ENCODE measurements at regions not wholly inside any gene's neighbourhood (a gene's known extent, or its start where the extent isn't known, plus 50 kb on each side); places are given as distances from the start of the nearest gene placed in this dataset.
A peak's percentile ranks its signal among the peaks of the same experiment; 100 is the strongest.

DNA sequence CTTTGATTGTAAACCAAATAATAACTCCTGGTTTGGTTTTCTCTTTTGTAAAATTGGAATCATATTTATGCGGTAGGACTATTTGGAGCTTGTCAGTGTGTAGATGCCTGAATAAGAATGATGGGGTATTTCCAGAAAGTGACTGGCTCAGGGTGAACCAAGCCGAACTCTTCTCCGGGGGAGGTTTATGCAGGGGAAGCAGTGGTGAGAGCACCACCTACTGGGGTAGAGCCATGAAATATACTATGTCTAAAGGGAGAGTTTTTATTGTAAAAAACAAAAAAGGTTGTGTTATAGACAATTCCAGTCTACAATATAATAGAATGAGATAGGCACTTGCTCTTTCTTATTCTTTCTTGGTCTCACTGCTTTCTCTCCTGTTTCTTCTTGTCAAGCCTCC lies 222.9 kb upstream of the SLC16A7 start:
- TF ChIP-seq EZH2 (optimal IDR thresholded peaks at IDR 0.05; ENCODE audit: low read depth, low read length) (no peak), EZH2phosphoT487 (IDR thresholded peaks at IDR 0.05; ENCODE audit: low read length) (no peak)
- TF ChIP-seq, protein P1, sequence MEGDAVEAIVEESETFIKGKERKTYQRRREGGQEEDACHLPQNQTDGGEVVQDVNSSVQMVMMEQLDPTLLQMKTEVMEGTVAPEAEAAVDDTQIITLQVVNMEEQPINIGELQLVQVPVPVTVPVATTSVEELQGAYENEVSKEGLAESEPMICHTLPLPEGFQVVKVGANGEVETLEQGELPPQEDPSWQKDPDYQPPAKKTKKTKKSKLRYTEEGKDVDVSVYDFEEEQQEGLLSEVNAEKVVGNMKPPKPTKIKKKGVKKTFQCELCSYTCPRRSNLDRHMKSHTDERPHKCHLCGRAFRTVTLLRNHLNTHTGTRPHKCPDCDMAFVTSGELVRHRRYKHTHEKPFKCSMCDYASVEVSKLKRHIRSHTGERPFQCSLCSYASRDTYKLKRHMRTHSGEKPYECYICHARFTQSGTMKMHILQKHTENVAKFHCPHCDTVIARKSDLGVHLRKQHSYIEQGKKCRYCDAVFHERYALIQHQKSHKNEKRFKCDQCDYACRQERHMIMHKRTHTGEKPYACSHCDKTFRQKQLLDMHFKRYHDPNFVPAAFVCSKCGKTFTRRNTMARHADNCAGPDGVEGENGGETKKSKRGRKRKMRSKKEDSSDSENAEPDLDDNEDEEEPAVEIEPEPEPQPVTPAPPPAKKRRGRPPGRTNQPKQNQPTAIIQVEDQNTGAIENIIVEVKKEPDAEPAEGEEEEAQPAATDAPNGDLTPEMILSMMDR (IDR thresholded peaks at IDR 0.05; ENCODE audit: low read length): peak; percentile 17; the same call in 1 of the 2 replicates
- Histone ChIP-seq H3K9ac (ENCODE audit: low read length) (no peak overlapping the region), H3K79me2 (ENCODE audit: low read length) (no peaks in the 10 kb centered on the region), H2AFZ (ENCODE audit: low read length) (no peak overlapping the region), H3F3A (ENCODE audit: insufficient read depth, low read length) (no peaks in the 10 kb centered on the region), H3K9me3 (replicated peaks; ENCODE audit: insufficient read depth, low read length) (no peaks in the 10 kb centered on the region), H3K4me1 (ENCODE audit: low read length) (no peaks in the 10 kb centered on the region), H3K9me2 (replicated peaks; ENCODE audit: insufficient read depth, low read length) (no peaks in the 10 kb centered on the region), H4K20me1 (ENCODE audit: insufficient read depth, low read length) (no peaks in the 10 kb centered on the region), H3K27ac (ENCODE audit: low read length) (no peak overlapping the region), H3K36me3 (replicated peaks; ENCODE audit: insufficient read depth, low read length) (no peaks in the 10 kb centered on the region), H3K4me2 (ENCODE audit: low read depth, low read length) (no peak overlapping the region), H3K27me3 (replicated peaks; ENCODE audit: insufficient read depth, low read length) (no peaks in the 10 kb centered on the region), H3K4me3 (ENCODE audit: low read length) (no peak overlapping the region)
- DNase-seq: no peak

DNA sequence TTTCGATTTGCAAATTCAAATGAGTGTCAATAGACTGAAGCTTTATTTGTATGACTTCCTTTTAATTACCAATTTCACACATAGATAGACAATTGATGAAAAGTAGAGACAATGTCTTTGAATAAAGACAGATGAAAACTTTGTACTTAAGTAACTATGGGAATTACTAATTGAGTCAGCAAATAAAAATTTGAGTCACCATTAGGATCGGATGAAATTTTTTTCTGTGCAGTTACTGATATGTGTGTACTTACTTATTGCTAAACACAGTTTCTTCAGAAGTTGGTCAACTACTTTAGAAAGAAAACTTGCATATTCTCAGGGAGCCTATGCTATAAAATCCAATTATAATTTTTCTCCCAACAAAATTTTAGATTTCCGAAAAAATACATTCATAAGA lies 224.9 kb upstream of the SLC16A7 start:
- H4K20me1 ChIP-seq (ENCODE audit: insufficient read depth, low read length): no peaks in the 10 kb centered on the region

DNA sequence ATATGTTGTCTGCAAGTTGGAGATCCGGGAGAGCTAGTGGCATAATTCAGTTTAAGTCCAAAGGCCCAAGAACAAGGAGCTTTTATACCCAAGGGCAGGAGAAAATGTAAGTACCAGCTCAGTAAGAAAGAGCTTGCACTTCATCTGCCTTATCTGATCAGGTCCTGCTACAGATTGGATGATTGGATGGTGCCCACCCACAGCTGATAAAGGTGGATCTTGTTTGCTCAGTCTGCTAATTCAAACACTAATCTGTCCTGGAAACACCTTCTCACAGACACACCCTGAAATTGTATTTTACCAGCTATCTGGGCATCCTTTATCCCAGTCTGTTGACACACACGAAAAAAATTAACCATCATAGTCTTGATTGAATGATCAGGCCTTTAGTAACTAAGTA lies 230.7 kb upstream of the SLC16A7 start:
- H3K27me3 ChIP-seq (replicated peaks; ENCODE audit: insufficient read depth, low read length): no peaks in the 10 kb centered on the region
- no peak overlapping the region for H3K9ac ChIP-seq (ENCODE audit: low read length)
- no peaks in the 10 kb centered on the region for H3K36me3 ChIP-seq (replicated peaks; ENCODE audit: insufficient read depth, low read length)
- H2AFZ ChIP-seq (ENCODE audit: low read length): no peak overlapping the region
- no peaks in the 10 kb centered on the region for H3K79me2 ChIP-seq (ENCODE audit: low read length)
- H3K4me1 ChIP-seq (ENCODE audit: low read length): no peaks in the 10 kb centered on the region
- no peaks in the 10 kb centered on the region for H4K20me1 ChIP-seq (ENCODE audit: insufficient read depth, low read length)
- DNase-seq: no peak
- no peak overlapping the region for H3K27ac ChIP-seq (ENCODE audit: low read length)
- no peaks in the 10 kb centered on the region for H3F3A ChIP-seq (ENCODE audit: insufficient read depth, low read length)
- H3K4me2 ChIP-seq (ENCODE audit: low read depth, low read length): no peak overlapping the region
- H3K9me3 ChIP-seq (replicated peaks; ENCODE audit: insufficient read depth, low read length): no peaks in the 10 kb centered on the region
- no peak overlapping the region for H3K4me3 ChIP-seq (ENCODE audit: low read length)
- TF ChIP-seq, protein P1 (IDR thresholded peaks at IDR 0.05; ENCODE audit: low read length): no peak
- TF ChIP-seq EZH2 (optimal IDR thresholded peaks at IDR 0.05; ENCODE audit: low read depth, low read length) (no peak), EZH2phosphoT487 (IDR thresholded peaks at IDR 0.05; ENCODE audit: low read length) (no peak)
- H3K9me2 ChIP-seq (replicated peaks; ENCODE audit: insufficient read depth, low read length): no peaks in the 10 kb centered on the region

More for the DNA sequence above, 224.9 kb upstream of the SLC16A7 start:
- H3K4me3 ChIP-seq (ENCODE audit: low read length): no peak overlapping the region
- no peaks in the 10 kb centered on the region for H3F3A ChIP-seq (ENCODE audit: insufficient read depth, low read length)
- H3K79me2 ChIP-seq (ENCODE audit: low read length): no peaks in the 10 kb centered on the region
- DNase-seq: no peak
- H2AFZ ChIP-seq (ENCODE audit: low read length): no peak overlapping the region
- no peak overlapping the region for H3K4me2 ChIP-seq (ENCODE audit: low read depth, low read length)
- H3K4me1 ChIP-seq (ENCODE audit: low read length): no peaks in the 10 kb centered on the region
- H3K36me3 ChIP-seq (replicated peaks; ENCODE audit: insufficient read depth, low read length): no peaks in the 10 kb centered on the region
- TF ChIP-seq EZH2 (optimal IDR thresholded peaks at IDR 0.05; ENCODE audit: low read depth, low read length) (no peak), EZH2phosphoT487 (IDR thresholded peaks at IDR 0.05; ENCODE audit: low read length) (no peak)
- TF ChIP-seq, protein P1 (IDR thresholded peaks at IDR 0.05; ENCODE audit: low read length): no peak
- no peaks in the 10 kb centered on the region for H3K27me3 ChIP-seq (replicated peaks; ENCODE audit: insufficient read depth, low read length)
- H3K9ac ChIP-seq (ENCODE audit: low read length): no peak overlapping the region
- H3K27ac ChIP-seq (ENCODE audit: low read length): no peak overlapping the region
- H3K9me3 ChIP-seq (replicated peaks; ENCODE audit: insufficient read depth, low read length): no peaks in the 10 kb centered on the region
- H3K9me2 ChIP-seq (replicated peaks; ENCODE audit: insufficient read depth, low read length): no peaks in the 10 kb centered on the region

Measured in MM.1S (cell line).